ENCODE measurements at regions not wholly inside any gene's neighbourhood (a gene's known extent, or its start where the extent isn't known, plus 50 kb on each side); places are given as distances from the start of the nearest gene placed in this dataset.

DNA sequence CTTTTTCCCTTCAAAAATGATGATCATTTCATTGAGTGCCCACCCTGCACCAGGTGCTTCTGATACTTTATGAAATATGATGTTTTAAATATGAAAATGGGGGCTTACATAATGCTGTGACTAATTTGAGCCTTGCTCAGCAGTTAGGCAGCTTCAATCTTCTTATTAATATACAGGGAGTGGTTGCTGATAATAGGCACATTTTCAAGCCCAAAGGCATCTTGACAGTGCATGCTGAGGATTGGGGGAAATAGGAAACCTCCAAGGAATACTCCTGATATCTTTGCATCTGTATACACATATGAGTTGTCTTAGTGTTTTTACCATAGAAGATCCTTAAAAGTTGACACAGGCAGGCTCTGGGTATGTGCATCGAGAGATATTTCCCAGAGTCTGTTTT lies 262.3 kb upstream of the SASH1 start:
- no peak overlapping the region for H3K4me3 ChIP-seq (ENCODE audit: low read depth, low read length)
- TF ChIP-seq, protein P1, sequence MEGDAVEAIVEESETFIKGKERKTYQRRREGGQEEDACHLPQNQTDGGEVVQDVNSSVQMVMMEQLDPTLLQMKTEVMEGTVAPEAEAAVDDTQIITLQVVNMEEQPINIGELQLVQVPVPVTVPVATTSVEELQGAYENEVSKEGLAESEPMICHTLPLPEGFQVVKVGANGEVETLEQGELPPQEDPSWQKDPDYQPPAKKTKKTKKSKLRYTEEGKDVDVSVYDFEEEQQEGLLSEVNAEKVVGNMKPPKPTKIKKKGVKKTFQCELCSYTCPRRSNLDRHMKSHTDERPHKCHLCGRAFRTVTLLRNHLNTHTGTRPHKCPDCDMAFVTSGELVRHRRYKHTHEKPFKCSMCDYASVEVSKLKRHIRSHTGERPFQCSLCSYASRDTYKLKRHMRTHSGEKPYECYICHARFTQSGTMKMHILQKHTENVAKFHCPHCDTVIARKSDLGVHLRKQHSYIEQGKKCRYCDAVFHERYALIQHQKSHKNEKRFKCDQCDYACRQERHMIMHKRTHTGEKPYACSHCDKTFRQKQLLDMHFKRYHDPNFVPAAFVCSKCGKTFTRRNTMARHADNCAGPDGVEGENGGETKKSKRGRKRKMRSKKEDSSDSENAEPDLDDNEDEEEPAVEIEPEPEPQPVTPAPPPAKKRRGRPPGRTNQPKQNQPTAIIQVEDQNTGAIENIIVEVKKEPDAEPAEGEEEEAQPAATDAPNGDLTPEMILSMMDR (IDR thresholded peaks at IDR 0.05; ENCODE audit: low read depth, low read length), result no peak

GRCh38 chr6:148081076-148081475 lies 261.6 kb upstream of the SASH1 start:
- TF ChIP-seq, protein P1 (IDR thresholded peaks at IDR 0.05; ENCODE audit: low read depth, low read length), result no peak
- H3K4me3 ChIP-seq (ENCODE audit: low read depth, low read length), result no peak overlapping the region

GRCh38 chr6:148082044-148082443 lies 260.6 kb upstream of the SASH1 start:
- H3K4me3 ChIP-seq (ENCODE audit: low read depth, low read length), result no peak overlapping the region

DNA sequence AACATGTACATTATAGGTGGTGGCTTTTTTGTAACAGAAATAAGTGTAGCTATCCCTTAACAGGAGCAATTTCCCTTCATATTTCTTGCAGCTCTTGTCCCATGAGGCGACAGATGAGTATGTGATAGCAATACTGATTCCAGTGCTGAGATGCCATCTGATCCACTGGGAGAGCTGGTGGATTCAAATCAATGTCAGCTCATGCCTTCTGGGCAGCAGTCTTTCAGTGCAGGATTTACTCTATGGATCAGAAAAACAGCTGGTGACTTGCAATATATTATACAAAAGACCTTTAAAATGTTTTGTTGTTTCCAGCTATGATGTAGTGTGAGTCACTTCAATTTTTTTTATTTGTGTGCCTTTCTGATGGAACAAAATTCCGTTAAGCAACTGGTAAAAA lies 259.9 kb upstream of the SASH1 start:
- no peak overlapping the region for H3K4me3 ChIP-seq (ENCODE audit: low read depth, low read length)
- TF ChIP-seq, protein P1 (IDR thresholded peaks at IDR 0.05; ENCODE audit: low read depth, low read length), result no peak

More at GRCh38 chr6:148082044-148082443, 260.6 kb upstream of the SASH1 start:
- TF ChIP-seq, protein P1 (IDR thresholded peaks at IDR 0.05; ENCODE audit: low read depth, low read length), result no peak

DNA sequence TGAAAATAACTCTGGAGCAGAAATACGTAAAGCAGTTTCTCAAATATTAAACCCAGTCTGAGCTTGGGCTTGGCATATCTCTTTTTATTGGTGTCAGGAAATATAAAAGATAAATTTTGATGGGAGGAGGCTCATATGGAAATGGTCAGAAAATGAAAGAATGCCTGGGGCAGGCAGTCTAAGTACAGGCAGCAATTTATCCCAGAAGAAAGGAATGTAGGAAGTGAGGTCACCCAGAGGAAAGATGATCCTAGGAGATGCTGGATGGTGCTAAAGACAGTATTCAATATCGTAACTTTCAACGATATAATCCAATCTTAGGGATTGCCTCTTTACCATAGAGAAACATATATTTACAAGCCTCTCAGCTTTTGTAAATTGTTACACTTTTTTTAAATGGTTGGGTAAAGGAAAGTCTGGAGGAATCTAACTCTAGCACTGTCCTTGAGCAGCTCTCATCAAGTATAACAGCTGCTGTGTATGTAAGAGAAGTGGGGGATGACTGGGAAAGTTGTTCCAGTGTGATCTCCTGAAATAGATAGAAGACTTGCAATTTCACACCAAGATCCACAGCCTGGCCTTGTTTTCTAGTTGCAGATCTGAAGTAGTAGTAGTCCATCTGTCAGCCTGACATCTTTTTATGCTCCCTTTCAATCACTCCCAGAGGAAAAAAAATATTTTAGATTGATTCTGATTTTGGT lies 256.9 kb upstream of the SASH1 start:
- TF ChIP-seq, protein P1 (IDR thresholded peaks at IDR 0.05; ENCODE audit: low read depth, low read length), result no peak
- H3K4me3 ChIP-seq (ENCODE audit: low read depth, low read length), result no peak overlapping the region

DNA sequence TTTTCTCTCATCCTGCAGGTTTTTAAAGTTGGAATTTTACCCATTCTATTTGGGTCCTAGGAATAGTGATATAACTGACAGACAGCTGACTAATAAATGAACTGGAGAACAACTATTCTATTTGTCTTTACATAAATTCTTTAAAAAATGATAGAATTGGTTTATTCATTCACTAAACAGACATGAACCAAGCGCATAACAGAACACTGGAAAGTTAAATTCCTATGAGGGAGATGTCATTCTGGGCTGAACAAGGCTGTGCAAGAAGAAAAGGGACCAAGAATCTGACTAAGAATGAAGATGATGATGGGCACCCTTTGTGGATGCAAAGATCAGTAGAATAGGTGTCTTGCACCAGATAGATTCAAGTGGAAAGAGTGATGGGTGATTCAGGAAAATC lies 256.3 kb upstream of the SASH1 start:
- TF ChIP-seq, protein P1 (IDR thresholded peaks at IDR 0.05; ENCODE audit: low read depth, low read length), result no peak

GRCh38 chr6:148086843-148087242 lies 255.8 kb upstream of the SASH1 start:
- no peak overlapping the region for H3K4me3 ChIP-seq (ENCODE audit: low read depth, low read length)
- TF ChIP-seq, protein P1 (IDR thresholded peaks at IDR 0.05; ENCODE audit: low read depth, low read length), result no peak

More for the DNA sequence above, 256.3 kb upstream of the SASH1 start:
- H3K4me3 ChIP-seq (ENCODE audit: low read depth, low read length), result no peak overlapping the region

All from WI38 (cell line).